ENCODE measurements at regions not wholly inside any gene's neighbourhood (a gene's known extent, or its start where the extent isn't known, plus 50 kb on each side); places are given as distances from the start of the nearest gene placed in this dataset.
A peak's percentile ranks its signal among the peaks of the same experiment; 100 is the strongest.

DNA sequence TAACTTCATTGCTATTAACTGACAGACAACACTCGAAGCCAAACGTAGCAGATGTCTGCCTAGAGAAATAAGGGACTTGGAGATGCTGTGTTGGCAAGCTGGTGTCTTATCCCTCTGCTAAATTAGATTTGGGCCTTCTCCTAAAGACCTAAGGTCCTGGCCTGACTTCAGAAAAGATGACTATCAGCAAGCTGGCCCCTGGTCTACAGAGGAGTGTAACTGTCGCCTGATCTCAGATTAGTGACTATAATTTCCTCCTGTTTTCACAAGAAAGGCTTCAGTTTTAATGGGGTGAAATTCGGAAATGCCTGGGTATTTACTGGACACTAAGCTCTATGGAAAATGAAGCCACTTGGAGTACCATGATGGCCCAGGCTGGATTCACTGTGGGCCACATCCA lies 53.1 kb upstream of the SLC7A14 start:
- WGBS = 81% methylated on average over 4 of the region's 4 CpGs
- H3K36me3 ChIP-seq = no peaks in the 10 kb centered on the region
- no peak overlapping the region for H3K27ac ChIP-seq (replicated peaks in 1 of 4)
- H3K4me3 ChIP-seq = no peak overlapping the region
- H3K9me3 ChIP-seq = no peaks in the 10 kb centered on the region
- peak; percentile 12 for DNase-seq (ENCODE audit: extremely low spot score)
- peaks cover 0 to 9% (median 1%) of the 10 kb centered on the region in 4 donors for H3K4me1 ChIP-seq
- intact Hi-C loops (cut with DNase I) = no loop called here
- H3K27me3 ChIP-seq = no peaks in the 10 kb centered on the region
- TF ChIP-seq POLR2A (IDR thresholded peaks at IDR 0.05; ENCODE audit: low read depth) (no peak), POLR2AphosphoS5 (IDR thresholded peaks at IDR 0.05) (no peak)
- TF ChIP-seq, protein P1, sequence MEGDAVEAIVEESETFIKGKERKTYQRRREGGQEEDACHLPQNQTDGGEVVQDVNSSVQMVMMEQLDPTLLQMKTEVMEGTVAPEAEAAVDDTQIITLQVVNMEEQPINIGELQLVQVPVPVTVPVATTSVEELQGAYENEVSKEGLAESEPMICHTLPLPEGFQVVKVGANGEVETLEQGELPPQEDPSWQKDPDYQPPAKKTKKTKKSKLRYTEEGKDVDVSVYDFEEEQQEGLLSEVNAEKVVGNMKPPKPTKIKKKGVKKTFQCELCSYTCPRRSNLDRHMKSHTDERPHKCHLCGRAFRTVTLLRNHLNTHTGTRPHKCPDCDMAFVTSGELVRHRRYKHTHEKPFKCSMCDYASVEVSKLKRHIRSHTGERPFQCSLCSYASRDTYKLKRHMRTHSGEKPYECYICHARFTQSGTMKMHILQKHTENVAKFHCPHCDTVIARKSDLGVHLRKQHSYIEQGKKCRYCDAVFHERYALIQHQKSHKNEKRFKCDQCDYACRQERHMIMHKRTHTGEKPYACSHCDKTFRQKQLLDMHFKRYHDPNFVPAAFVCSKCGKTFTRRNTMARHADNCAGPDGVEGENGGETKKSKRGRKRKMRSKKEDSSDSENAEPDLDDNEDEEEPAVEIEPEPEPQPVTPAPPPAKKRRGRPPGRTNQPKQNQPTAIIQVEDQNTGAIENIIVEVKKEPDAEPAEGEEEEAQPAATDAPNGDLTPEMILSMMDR (IDR thresholded peaks at IDR 0.05) = no peak

DNA sequence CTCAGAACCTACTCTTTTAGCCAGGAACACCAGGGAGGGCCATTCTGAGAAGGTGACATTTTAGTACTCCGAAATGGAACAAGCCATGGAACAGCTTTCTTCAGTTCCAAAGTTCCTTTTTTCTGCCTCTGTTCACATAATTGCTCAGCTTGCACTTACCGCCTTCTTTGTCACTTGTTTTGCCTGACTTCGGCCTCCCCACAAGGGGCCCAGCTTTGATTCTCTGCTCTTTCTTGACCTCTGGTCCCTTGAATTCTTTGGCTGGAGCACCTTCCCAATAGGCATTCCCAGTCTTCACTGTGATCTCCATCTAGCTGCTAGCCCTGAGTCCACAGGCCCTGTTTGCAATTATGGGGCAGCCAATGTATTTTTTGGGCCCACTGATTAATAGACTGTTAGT lies 51.4 kb upstream of the SLC7A14 start:
- intact Hi-C loops (cut with DNase I) = no loop called here
- 94% methylated on average over 3 of the region's 3 CpGs for WGBS
- no peaks in the 10 kb centered on the region for H3K27me3 ChIP-seq
- H3K4me3 ChIP-seq = no peak overlapping the region
- H3K9me3 ChIP-seq = no peaks in the 10 kb centered on the region
- no peak overlapping the region for H3K27ac ChIP-seq (replicated peaks in 1 of 4)
- TF ChIP-seq EP300 (IDR thresholded peaks at IDR 0.05) = no peak
- no peak for TF ChIP-seq POLR2A (IDR thresholded peaks at IDR 0.05; ENCODE audit: low read depth)
- TF ChIP-seq, protein P1 (IDR thresholded peaks at IDR 0.05) = no peak
- no peak for TF ChIP-seq POLR2AphosphoS5 (IDR thresholded peaks at IDR 0.05)
- no peaks in the 10 kb centered on the region for H3K4me1 ChIP-seq
- peak; percentile 74 for DNase-seq (ENCODE audit: extremely low spot score)
- no peaks in the 10 kb centered on the region for H3K36me3 ChIP-seq

DNA sequence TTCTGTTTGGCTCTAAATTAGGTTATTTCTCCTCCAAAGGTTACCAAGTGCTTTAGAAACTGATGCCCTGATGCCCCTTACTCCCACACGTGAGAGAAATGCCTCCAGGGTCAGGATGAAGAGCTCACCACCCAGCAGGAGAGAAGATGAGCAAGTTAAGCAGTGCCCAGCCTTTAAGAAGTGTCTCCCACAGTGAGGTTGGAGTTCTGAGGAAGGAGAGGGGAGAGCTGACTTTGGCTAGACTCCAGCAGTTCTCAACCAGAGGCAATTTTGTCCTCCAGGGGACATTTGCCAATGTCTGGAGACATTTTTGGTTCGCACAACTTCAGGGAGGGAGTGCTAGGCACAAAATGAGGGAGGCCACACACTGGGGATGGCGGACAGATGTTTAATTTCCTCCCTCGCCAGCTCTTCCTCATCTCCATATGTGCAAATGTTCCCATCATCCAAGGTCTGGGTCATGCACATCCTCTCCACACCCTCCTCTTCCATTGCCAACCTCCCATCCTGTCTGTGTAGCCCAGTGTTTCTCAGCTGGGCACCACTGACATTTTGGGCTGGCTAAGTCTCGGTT lies 50.6 kb upstream of the SLC7A14 start:
- Histone ChIP-seq H3K9me3 (no peaks in the 10 kb centered on the region), H3K36me3 (no peaks in the 10 kb centered on the region), H3K4me1 (no peaks in the 10 kb centered on the region), H3K27me3 (no peaks in the 10 kb centered on the region), H3K4me3 (no peak overlapping the region), H3K27ac (replicated peaks in 1 of 4) (no peak overlapping the region)
- 63% methylated on average over 5 of the region's 5 CpGs for WGBS
- TF ChIP-seq POLR2AphosphoS5 (IDR thresholded peaks at IDR 0.05) (no peak), EP300 (IDR thresholded peaks at IDR 0.05) (no peak), POLR2A (IDR thresholded peaks at IDR 0.05; ENCODE audit: low read depth) (no peak)
- TF ChIP-seq, protein P1 (IDR thresholded peaks at IDR 0.05) = no peak
- intact Hi-C loops (cut with DNase I) = no loop called here
- DNase-seq (ENCODE audit: extremely low spot score) = peak; percentile 68

Data from esophagus muscularis mucosa (tissue), 4 donors.